H9 (cell line): ENCODE measurements at regions not wholly inside any gene's neighbourhood (a gene's known extent, or its start where the extent isn't known, plus 50 kb on each side); places are given as distances from the start of the nearest gene placed in this dataset.

Experiments used
- DNase-seq: peaks from one replicate; pipeline ENCODE4 v3.0.0-alpha.2; 2017
- H2AFZ ChIP-seq: one replicate; pipeline ENCODE4 v1.6.1; 2013; ENCODE audit warnings: mild to moderate bottlenecking, low read length, control low read depth, moderate library complexity
- H2AK5ac ChIP-seq: 2 replicates; pipeline ENCODE4 v1.6.1; 2013; ENCODE audit warnings: low read length, control low read depth, mixed read lengths; ENCODE audit not compliant: insufficient read length
- H2BK120ac ChIP-seq: one replicate; pipeline ENCODE4 v1.6.1; 2013; ENCODE audit warnings: low read depth, mild to moderate bottlenecking, low read length, control low read depth, inconsistent platforms; ENCODE audit not compliant: poor library complexity, severe bottlenecking
- H2BK12ac ChIP-seq: 2 replicates; pipeline ENCODE4 v1.6.1; 2013; ENCODE audit warnings: low read length, control low read depth, mixed read lengths, low read depth; ENCODE audit not compliant: insufficient read length
- H2BK15ac ChIP-seq: 2 replicates; pipeline ENCODE4 v1.6.1; 2013; ENCODE audit warnings: low read depth, low read length, control low read depth
- H2BK20ac ChIP-seq: one replicate; pipeline ENCODE4 v1.6.1; 2013; ENCODE audit warnings: low read depth, mild to moderate bottlenecking, low read length, control low read depth, inconsistent platforms; ENCODE audit not compliant: poor library complexity, severe bottlenecking
- H2BK5ac ChIP-seq: 2 replicates; pipeline ENCODE4 v1.6.1; 2013; ENCODE audit warnings: low read length, control low read depth, mixed read lengths; ENCODE audit not compliant: insufficient read length
- H3K14ac ChIP-seq: 2 replicates; pipeline ENCODE4 v1.6.1; 2013; ENCODE audit warnings: low read length, control low read depth; ENCODE audit not compliant: insufficient read depth
- H3K18ac ChIP-seq: 2 replicates; pipeline ENCODE4 v1.6.1; 2013; ENCODE audit warnings: low read depth, mild to moderate bottlenecking, mixed read lengths, low read length, control low read depth; ENCODE audit not compliant: insufficient read length
- H3K23ac ChIP-seq: 2 replicates; pipeline ENCODE4 v1.6.1; 2013; ENCODE audit warnings: low read length, control low read depth, mixed read lengths, low read depth; ENCODE audit not compliant: insufficient read length
- H3K23me2 ChIP-seq: 2 replicates; pipeline ENCODE4 v1.6.1; 2013; ENCODE audit warnings: low read depth, mild to moderate bottlenecking, mixed read lengths, low read length, control low read depth; ENCODE audit not compliant: insufficient read length, poor library complexity, severe bottlenecking
- H3K27ac ChIP-seq: 2 replicates; pipeline ENCODE4 v1.5.1; 2013; ENCODE audit warnings: low read length, control low read depth, mixed read lengths, low read depth; ENCODE audit not compliant: insufficient read length
- H3K27me3 ChIP-seq: 2 replicates; pipeline ENCODE4 v1.6.1; 2013; ENCODE audit warnings: low read length, control low read depth, inconsistent platforms; ENCODE audit not compliant: insufficient read depth
- H3K4ac ChIP-seq: 2 replicates; pipeline ENCODE4 v1.6.1; 2013; ENCODE audit warnings: low read depth, mild to moderate bottlenecking, control low read depth, inconsistent platforms, low read length, moderate library complexity
- H3K4me1 ChIP-seq: 2 replicates; pipeline ENCODE4 v1.6.1; 2013; ENCODE audit warnings: low read length, control low read depth, inconsistent platforms; ENCODE audit not compliant: insufficient read depth
- H3K4me2 ChIP-seq: 2 replicates; pipeline ENCODE4 v1.6.1; 2013; ENCODE audit warnings: low read length, control low read depth, mixed read lengths; ENCODE audit not compliant: insufficient read length, insufficient read depth
- H3K56ac ChIP-seq: 2 replicates; pipeline ENCODE4 v1.6.1; 2013; ENCODE audit warnings: low read depth, mild to moderate bottlenecking, mixed read lengths, low read length, control low read depth; ENCODE audit not compliant: insufficient read length
- H3K79me1 ChIP-seq: 2 replicates; pipeline ENCODE4 v1.6.1; 2013; ENCODE audit warnings: low read depth, mild to moderate bottlenecking, moderate library complexity, low read length, control low read depth, inconsistent platforms; ENCODE audit not compliant: insufficient read depth, poor library complexity, severe bottlenecking
- H3K79me2 ChIP-seq: 2 replicates; pipeline ENCODE4 v1.6.1; 2013; ENCODE audit warnings: low read length, control low read depth, inconsistent platforms; ENCODE audit not compliant: insufficient read depth
- H3K9ac ChIP-seq: 2 replicates; pipeline ENCODE4 v1.6.1; 2013; ENCODE audit warnings: low read length, control low read depth, mixed read lengths; ENCODE audit not compliant: insufficient read length; ENCODE audit errors: extremely low read depth
- H3K9me3 ChIP-seq: one replicate; pipeline ENCODE4 v1.6.1; 2013; ENCODE audit warnings: low read depth, low read length, inconsistent platforms; ENCODE audit not compliant: control insufficient read depth
- H3T11ph ChIP-seq: one replicate; pipeline ENCODE4 v1.6.1; 2013; ENCODE audit warnings: mild to moderate bottlenecking, low read length, control low read depth, inconsistent platforms
- H4K20me1 ChIP-seq: one replicate; pipeline ENCODE4 v1.6.1; 2013; ENCODE audit not compliant: control insufficient read depth, insufficient read length, insufficient read depth
- H4K5ac ChIP-seq: 2 replicates; pipeline ENCODE4 v1.6.1; 2013; ENCODE audit warnings: low read depth, mild to moderate bottlenecking, mixed read lengths, low read length, control low read depth; ENCODE audit not compliant: insufficient read length
- H4K8ac ChIP-seq: replicated peaks from 2 replicates; pipeline ENCODE4 v1.6.1; 2013; ENCODE audit warnings: low read length, control low read depth, mixed read lengths, low read depth; ENCODE audit not compliant: insufficient read length
- H4K91ac ChIP-seq: 2 replicates; pipeline ENCODE4 v1.6.1; 2013; ENCODE audit warnings: low read depth, mild to moderate bottlenecking, moderate library complexity, mixed read lengths, low read length, control low read depth; ENCODE audit not compliant: insufficient read length
- H3K27ac Mint-ChIP-seq, 3 experiments: 2 replicates in 2 of 3; 3 replicates in 1 of 3; pipeline ENCODE4 v1.8.0; 2020 to 2021; ENCODE audit warnings: mixed read lengths in 3 of 3, mild to moderate bottlenecking in 1 of 3, moderate library complexity in 1 of 3
- H3K27me3 Mint-ChIP-seq: 2 replicates; pipeline ENCODE4 v1.8.0; 2021; ENCODE audit warnings: low read depth, mild to moderate bottlenecking, moderate library complexity, mixed read lengths
- H3K36me3 Mint-ChIP-seq, 3 experiments: 2 replicates in 2 of 3; 3 replicates in 1 of 3; pipeline ENCODE4 v1.8.0; 2020 to 2021; ENCODE audit warnings: low read depth in 3 of 3, mixed read lengths in 3 of 3; ENCODE audit not compliant: insufficient read depth in 1 of 3
- H3K4me1 Mint-ChIP-seq, 2 experiments: 2 replicates each; pipeline ENCODE4 v1.8.0; 2020; ENCODE audit warnings: mixed read lengths in 2 of 2
- H3K4me3 Mint-ChIP-seq, 2 experiments: 2 replicates in 1 of 2; 3 replicates in 1 of 2; pipeline ENCODE4 v1.8.0; 2020 to 2021; ENCODE audit warnings: mild to moderate bottlenecking in 2 of 2, mixed read lengths in 2 of 2, moderate library complexity in 1 of 2
- H3K9me3 Mint-ChIP-seq, 2 experiments: 2 replicates in 1 of 2; 3 replicates in 1 of 2; pipeline ENCODE4 v1.8.0; 2020; ENCODE audit warnings: mild to moderate bottlenecking in 2 of 2, mixed read lengths in 2 of 2, moderate library complexity in 1 of 2
- CTCF ChIP-seq: fragments of 200-600 bp; sonication (generic); conservative IDR thresholded peaks from 3 replicates; pipeline ENCODE4 v1.8.0; 2021; ENCODE audit warnings: antibody characterized with exemption, mild to moderate bottlenecking
- WGBS: extraction: QIAGEN DNeasy Blood & Tissue Kit; methylation state at CpG from one replicate; pipeline ENCODE4 v1.1.7; 2013; ENCODE audit warnings: missing lambda C conversion rate, low lambda C conversion rate, mixed read lengths; ENCODE audit not compliant: insufficient read length; ENCODE audit errors: extremely low coverage; 5-methylcytosine and 5-hydroxymethylcytosine counted together

GRCh38 chr5:161105525-161105924 lies 253.5 kb upstream of the ATP10B start:
- H2BK120ac ChIP-seq, result no peak overlapping the region

More at GRCh38 chr5:161105525-161105924, 253.5 kb upstream of the ATP10B start:
- no peak overlapping the region for H3K9ac ChIP-seq
- Mint-ChIP-seq H3K36me3 (no peaks in the 10 kb centered on the region), H3K4me1 (peaks cover 7 to 12% of the 10 kb centered on the region in 2 experiments), H3K9me3 (no peaks in the 10 kb centered on the region), H3K27me3 (no peaks in the 10 kb centered on the region), H3K27ac (no peak overlapping the region), H3K4me3 (no peak overlapping the region)
- no peak overlapping the region for H3T11ph ChIP-seq
- no peak overlapping the region for H2BK15ac ChIP-seq
- H3K27me3 ChIP-seq, result no peaks in the 10 kb centered on the region
- no peaks in the 10 kb centered on the region for H3K4me1 ChIP-seq
- no peak overlapping the region for H4K5ac ChIP-seq
- H2BK20ac ChIP-seq, result no peak overlapping the region
- DNase-seq, result no peak
- no peak overlapping the region for H3K14ac ChIP-seq
- no peaks in the 10 kb centered on the region for H3K79me2 ChIP-seq
- no peak overlapping the region for H2BK12ac ChIP-seq
- TF ChIP-seq CTCF, result no peak
- no peak overlapping the region for H4K91ac ChIP-seq
- H3K56ac ChIP-seq, result no peak overlapping the region
- H3K18ac ChIP-seq, result no peak overlapping the region
- WGBS, result no CpG with 5 or more reads among the region's 4 CpGs
- H2AFZ ChIP-seq, result no peak overlapping the region
- no peak overlapping the region for H3K4ac ChIP-seq
- no peaks in the 10 kb centered on the region for H3K79me1 ChIP-seq
- H3K27ac ChIP-seq, result no peak overlapping the region
- H4K20me1 ChIP-seq, result no peaks in the 10 kb centered on the region
- no peak overlapping the region for H4K8ac ChIP-seq
- H2BK5ac ChIP-seq, result no peak overlapping the region
- H2AK5ac ChIP-seq, result no peak overlapping the region
- no peak overlapping the region for H3K23ac ChIP-seq
- no peak overlapping the region for H3K4me2 ChIP-seq
- H3K23me2 ChIP-seq, result no peaks in the 10 kb centered on the region
- no peaks in the 10 kb centered on the region for H3K9me3 ChIP-seq
